Stimulated activated CD8-positive, alpha-beta memory T cell treated with anti-CD3 and anti-CD28 coated beads, Interleukin-15, amount 100 ng/mL, for 1 hour (primary cell): ENCODE measurements at regions not wholly inside any gene's neighbourhood (a gene's known extent, or its start where the extent isn't known, plus 50 kb on each side); places are given as distances from the start of the nearest gene placed in this dataset.
"Not testable (repeated sequence)": the region's sequence is repeated elsewhere in the genome, so short reads cannot be mapped to it uniquely, and the experiment has no call there.

ENCODE experiments used
- DNase-seq: peaks from one replicate; pipeline ENCODE4 v3.0.0-alpha.2; 2020; ENCODE audit warnings: low read depth

DNA sequence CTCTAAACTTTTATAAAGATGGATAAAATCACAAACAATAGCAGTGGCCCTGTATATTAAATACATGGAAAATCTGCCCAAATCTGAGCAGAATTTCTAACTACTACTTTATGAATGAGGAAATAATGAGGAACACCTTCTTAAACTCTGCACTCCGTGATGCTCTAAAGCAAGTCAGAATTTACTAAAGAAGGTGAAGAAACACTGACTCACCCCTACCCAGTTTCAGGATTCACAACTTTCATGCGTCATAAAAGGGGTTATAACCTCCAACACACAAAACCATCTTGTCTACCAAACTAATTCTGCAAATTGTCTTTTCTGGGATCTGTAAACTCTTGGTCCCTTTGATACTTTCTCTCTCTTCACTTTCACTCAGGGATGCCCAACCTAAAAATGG lies 561.1 kb upstream of the ACO1 start:
- no peak for DNase-seq

DNA sequence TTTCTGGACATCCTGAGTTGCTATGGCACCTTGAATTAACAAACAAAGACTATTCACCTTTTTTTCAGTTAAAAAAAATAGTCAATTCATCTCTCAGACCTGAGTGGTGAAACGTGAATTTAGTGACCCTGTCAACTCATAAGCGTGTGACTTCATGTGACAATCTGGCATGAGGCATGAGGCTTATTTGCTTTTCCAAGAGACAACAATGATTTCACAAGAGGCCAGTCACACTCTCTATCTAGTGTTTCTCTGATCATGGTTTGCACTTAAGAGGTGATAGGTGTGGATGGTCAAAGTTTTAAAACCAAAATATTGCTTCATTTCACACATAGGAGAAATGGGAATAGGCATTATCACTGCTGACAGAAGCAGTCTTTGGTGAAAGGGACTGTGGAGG lies 559.6 kb upstream of the ACO1 start:
- no peak for DNase-seq

DNA sequence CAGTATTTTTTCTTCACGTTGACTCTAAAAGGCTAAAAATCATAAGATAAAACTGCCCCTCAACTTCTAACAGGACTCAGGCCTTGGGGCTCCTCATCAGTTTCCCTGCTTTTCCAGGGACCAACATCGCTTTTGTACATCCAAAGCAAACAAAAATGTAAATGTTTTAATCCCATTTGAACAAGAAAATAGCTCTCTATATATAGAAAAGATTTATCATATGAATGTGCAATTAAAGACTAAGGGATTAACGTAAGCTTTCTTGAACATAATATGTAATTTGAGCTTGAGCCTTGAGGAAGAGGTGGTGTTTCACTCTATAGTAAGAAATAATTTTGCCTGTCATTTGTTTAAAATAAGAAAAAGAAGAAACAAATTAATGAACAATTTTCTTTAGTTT lies 547.2 kb upstream of the ACO1 start:
- DNase-seq, result no peak

DNA sequence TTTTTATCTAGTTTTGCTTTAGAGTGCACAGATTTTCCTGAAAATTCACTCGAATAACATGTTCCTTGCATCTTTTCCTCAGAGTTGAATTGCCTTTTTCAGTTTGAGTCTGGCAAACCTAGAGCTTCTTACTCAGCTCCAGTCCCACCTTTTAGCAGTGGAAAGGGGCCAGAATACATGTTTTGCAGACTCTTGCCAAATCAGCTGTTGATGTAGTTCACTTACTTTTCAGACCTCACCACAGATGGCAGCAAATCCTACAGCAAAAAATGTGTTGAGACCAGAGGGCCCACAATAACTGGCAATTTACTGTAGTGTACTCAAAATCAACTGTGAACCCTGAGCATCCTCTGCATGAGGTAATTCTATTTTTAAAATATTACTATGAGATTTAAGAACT lies 545.2 kb upstream of the ACO1 start:
- no peak for DNase-seq

DNA sequence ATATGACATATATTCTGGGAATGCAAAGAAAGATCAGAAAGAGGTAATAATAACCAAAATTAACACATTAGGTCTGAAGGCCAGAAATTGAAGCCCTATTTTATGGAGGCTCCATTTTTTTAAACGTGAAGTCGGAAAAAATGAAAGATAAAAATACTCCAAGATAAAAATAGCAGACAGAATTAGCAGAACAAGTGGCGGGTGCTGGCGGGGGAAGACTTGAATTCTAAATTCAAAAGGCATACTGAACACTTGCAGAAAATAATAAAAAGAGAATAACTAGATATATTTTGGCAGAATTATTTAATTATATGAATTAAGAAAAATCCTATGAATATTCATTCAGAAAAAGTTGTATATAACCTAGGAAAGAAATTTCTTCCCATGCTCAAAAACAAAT lies 543.7 kb upstream of the ACO1 start:
- no peak for DNase-seq

DNA sequence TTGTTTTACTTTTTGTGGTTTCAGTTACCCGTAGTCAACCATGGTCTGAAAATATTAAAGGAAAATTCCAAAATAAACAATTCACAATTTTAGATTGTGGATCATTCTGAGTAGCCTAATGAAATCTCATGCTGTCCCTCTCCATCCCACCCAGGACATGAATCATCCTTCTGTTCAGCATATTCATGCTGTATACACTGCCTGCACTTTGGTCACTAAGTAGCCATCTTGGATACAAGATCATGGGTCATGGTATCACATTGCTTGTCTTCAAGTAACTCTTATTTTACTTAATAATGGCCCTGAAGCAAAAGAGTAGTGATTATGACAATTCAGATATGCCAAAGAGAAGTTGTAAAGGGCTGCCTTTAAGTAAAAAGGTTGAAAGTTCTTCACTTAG lies 536.5 kb upstream of the ACO1 start:
- DNase-seq, result no peak

DNA sequence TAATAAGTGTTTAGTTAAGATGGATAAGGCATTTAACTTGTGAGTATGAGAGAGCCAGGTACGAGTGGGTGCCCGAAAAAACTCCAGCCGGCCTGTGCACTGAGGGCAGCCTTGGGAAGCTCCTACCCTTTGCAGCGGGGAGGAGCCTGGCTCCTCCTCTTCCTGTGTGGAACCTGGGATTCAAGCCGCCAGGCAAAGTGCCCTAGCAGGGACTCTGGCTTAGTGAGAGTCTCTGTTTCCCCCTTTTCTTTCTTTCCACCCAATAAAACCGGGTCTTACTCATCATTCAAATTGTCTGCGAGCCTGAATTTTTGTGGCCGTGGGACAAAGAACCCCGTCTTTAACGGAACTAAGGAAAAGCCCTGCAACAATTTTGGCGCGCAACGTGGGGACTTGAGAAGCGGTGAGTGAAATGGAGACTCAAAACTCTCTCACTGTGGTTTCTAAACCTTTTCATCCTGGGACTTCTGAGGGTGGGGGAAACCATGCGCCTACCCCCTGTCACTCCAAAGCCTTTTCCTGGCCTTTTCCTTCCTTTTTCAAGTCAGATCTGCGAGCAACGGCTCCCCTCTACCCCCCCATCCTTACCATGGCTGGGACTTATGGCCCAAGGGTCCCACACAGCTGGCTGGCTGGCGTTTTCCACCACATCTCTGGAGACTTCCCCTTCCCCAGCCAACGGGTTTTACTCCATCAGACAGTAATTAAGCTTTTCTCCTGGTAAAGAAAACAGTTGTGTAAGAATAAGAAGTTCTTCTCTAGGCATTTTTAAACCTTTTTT lies 535.7 kb upstream of the ACO1 start:
- no peak for DNase-seq

DNA sequence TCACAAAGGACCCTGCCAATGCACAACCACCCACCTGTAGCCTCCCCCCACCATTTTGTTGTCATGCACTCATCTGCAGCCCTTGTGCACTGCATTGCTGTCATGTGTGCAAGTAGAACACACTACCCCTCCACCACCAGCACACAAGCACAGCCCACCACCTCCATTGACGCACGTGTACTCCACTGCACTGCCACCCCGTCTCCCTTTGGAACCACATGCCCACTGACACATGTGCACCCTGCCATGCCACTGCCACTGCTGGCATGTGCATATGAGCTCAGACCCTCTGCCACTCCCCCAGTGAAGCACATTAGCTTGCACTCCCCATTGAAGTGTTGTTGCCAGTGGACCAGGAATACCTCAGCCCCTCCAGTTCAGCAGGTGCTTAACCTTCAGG lies 530.3 kb upstream of the ACO1 start:
- no peak for DNase-seq

DNA sequence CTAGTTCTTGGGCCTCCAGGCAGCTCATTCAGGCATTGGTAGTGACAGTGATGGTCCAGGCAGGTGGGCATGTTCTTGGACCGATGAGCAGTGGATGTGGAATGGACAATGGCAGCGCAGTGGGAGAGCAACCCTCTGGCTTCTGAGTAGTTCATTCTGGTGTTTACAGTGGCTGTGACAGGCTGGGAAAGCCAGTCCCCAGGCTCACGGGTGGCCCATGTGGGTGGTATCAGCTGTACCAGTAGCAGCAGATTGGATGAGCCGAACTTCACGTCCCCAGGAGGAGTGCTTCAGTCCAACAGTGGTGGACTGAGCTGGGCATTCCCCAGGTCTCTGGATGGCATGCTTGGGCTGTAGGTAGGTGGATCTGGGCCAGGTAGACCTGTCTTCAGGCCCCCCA lies 515.6 kb upstream of the ACO1 start:
- no peak for DNase-seq

DNA sequence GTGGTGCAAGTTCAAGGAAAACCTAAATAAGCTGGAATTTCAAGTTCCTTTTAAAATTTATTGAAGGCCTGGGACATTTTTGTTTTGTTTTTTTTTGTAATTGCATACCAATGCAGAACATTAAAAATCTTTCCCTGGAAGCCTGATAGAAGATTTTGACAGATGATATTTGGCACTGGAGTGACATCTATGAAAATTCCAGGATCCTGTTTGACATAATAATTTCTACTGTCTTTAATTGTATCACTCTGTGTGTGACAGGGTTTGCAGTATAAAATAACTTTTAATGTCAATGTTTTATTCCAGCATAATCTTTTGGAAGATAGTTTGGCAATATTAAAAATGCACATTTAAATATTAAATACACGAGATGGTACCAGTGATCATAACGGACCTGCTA lies 514.2 kb upstream of the ACO1 start:
- no peak for DNase-seq

DNA sequence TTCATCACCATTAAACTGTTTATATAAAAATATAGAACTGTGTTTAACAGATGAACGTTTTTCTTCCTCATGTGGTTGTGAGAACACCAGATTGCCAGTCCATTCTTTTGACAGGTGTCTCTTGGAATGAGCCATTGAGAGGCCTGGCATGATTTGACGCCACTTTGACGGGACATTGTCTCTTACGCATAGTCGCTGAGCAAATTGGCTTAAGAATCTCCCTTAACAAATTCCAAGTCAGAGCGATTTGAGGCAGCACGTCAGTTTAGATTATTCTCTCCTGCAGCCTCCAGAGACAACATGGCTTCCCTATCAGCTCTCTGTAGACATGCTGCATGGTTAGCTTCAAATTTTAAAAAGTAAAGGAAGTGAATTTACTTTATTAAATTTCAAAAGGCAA lies 510.7 kb upstream of the ACO1 start:
- DNase-seq, result no peak

DNA sequence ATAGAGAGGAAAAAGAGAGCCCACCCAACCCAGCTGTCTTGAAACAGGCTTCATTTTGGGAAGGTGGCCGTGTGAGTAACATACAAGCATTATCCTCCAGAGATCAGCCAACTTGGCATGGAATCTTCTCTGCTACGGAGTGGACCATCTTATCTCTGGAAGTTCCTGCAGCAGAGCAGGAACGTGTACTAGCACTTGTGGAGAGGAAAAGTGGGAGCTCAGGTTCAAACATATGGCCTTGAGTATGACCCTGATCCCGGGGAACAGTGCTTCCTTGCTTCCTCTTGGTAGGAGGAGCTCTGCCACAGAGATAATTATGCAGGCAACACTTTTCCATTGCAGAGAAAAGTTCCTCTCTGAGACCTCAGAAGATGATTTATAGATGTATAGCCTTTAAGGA lies 490.4 kb upstream of the ACO1 start:
- no peak for DNase-seq

DNA sequence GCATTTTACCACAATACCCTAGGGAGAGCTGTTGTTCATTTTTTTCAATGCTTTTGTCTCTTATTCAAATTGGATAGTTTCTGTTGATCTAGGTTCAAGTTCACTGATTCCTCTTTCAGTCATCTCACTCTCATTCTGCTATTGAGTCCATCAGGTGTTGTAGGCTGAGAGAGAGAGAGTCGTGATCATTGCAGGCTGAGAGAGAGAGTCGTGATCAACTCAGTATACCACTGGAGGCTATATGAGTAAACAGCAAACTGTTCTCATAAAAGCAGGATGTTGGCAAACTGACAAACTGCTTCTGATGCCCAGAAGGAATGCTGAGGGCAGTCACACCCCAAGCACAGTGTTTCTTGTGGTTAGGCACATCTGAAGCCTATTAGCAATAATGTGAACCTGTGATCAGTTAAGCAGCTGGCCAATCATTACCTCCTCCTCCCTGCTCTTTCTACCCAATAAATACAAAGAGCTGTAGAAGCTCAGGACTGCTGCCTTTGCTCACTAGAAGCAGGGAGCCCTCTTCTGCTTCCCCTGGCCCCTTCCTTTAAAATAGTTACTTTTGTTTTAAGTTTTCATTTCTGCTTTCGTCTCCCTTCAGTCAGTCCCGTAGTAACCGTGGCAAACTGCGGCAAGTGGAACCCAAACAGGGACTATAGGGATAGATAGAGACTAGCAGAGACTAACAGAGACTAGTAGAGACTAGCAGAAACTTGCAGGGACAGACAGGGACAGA lies 476.1 kb upstream of the ACO1 start:
- DNase-seq, result no peak

DNA sequence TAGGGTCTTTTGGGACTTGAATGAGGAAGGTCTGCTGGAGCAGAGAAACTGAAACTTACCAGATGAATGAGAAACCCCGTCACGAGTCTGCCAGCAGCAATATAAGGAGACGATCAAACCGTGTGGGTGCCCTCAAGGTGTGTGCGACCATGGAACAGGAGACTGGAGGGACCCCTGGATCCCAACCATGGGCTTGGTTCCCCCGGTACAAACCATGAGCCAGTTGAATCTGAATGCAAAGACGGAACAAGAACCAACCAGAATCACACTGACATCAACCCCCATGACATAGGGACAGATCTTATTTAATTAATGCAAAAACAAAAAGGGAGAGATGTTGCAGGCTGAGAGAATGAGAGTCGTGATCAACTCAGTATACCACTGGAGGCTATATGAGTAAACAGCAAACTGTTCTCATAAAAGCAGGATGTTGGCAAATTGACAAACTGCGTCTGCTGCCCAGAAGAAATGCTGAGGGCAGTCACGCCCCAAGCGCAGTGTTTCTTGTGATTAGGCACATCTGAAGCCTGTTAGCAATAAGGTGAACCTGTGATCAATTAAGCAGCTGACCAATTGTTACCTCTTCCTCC lies 475.5 kb upstream of the ACO1 start:
- no peak for DNase-seq

DNA sequence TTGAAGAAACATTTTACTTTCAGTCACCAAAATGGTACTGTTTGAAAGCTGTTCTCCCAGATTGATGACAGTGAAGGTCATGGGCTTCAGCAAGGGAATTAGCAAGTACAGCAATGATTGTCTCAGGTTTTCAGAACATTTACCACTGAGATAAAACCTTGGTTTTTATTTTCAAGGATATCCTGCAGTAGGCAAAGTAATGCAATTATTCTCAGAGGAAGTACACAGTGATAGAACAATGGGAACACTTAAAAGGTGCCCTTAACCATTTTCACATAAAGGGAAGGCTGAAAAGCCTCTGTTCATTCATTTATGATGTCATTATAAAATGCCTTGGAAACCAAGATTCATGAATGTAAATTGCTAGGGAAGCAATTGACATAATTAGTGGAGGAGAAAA lies 471.8 kb upstream of the ACO1 start:
- no peak for DNase-seq

DNA sequence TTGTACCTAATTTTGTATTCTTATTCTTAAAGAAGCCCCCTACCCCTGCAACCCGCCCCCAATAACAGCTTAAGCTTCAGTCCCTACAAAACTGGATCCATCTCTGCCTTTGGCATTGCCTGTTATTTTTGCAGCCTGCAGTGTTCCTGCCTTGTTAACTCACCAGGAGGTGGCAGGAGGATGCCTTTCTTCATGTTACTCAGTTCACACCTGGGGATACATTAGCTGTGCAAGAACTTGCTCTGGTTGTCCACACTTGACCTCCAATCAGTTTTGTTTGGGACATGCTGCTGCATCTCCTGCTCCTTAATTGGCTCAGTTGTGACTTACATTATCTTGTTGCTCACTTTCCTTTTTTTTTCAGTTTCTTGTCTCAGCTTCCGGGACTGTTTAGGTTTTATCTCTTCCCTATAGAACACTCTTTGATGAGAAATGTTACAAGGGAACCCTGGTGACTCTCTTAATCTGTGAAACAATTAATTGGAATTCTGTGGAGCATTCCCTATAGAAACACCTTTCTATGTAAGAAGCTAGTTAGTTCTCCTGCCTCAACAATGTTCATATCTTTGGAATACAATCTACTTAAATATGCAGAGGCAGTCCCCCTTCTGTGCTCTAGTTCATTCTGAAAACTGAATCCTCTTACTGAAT lies 467.7 kb upstream of the ACO1 start:
- no peak for DNase-seq

DNA sequence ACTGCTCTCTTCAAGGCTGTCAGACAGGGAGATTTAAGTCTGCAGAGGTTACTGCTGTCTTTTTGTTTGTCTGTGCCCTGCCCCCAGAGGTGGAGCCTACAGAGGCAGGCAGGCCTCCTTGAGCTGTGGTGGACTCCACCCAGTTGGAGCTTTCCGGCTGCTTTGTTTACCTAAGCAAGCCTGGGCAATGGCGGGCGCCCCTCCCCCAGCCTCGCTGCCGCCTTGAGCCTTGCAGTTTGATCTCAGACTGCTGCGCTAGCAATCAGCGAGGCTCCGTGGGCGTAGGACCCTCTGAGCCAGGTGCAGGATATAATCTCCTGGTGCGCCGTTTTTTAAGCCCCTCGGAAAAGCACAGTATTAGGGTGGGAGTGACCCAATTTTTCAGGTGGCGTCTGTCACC lies 446.7 kb upstream of the ACO1 start:
- DNase-seq, result not testable (repeated sequence)

DNA sequence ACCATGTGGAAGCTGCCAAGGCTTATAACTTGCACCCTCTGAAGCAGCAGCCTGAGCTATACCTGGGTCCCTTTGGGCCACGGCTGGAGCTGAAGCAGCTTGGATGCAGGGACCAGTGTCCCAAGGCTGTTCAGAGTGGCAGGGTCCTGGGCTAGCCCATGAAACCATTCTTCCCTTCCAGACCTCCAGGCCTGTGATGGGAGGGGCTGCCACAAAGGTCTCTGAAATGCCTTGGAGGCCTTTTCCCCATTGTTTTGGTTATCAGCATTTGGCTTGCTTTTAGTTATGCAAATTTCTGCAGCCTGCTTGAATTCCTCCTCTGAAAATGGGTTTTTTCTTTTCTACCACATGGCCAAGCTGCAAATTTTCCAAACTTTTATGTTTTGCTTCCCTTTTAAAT lies 433.7 kb upstream of the ACO1 start:
- no peak for DNase-seq

DNA sequence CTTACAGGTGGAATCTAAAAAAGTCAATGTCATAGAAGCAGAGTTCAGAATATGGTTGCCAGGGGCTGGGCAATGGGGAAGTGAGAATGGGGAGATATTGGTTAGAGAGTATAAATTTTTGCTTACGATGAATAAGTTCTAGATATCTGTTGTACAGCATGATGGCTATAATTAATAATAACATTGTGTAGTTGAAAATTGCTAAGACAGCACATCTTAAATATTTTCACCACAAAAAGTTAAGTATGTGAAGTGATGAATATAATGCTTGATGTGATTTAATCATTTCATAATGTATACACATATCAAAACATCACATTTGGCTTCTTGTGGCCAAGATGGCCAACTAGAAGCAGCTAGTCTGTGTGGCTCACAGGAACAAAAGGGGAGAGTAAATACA lies 425.9 kb upstream of the ACO1 start:
- no peak for DNase-seq

DNA sequence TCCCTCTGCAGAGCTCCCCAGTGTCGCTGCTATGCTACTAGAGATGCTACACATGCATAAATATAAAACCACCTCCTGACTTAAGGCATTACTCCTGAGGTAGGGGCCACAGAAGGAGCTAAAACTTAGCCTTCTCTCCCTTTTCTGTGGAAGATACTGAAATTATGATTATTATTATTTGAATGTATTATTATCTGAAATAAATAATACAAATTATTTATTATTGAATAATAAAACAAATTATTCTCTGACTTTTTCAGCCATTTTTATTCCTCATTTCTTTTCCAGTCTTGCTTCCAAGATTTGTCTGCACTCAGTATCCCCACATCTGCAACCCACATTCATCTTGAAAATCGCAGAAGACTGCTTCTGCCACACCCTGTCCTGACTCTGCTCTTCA lies 414.9 kb upstream of the ACO1 start:
- no peak for DNase-seq

DNA sequence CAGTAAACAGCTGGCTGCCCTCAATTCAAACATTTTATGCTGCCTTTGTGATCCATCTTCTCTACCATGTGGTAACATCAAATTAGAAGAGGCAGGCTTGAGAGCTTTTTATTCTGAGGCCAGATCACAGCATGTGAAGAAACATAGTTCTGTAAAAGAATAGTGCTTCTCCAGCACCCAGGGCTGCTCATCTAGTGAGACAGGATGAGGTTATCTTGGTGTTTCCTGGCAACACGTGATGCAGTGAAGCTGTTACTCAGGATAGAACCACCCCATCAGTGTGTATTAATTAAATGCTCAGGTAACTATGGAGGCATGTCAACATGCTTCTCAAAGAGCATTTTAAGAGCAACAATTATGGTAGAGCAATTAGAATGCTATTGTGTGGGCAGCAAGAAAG lies 400.5 kb upstream of the ACO1 start:
- DNase-seq, result no peak

DNA sequence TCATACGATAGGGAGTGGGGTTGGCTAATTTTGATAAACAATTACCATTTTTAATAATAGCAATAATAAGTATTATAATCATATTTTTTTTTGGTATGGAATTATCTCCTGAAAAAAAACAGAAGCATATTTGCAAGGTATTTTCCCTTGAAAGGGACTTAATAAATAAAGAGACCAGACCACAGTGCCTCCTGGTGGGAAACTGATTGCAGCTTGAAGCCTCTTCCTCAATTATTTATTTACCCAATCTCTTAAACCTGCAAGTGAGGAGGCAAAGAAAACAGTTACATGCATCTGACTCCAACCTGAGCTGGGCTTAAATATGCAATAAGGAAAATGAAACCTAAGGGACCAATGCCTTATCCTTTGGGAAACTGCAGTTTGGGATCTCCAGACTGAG lies 388.1 kb upstream of the ACO1 start:
- DNase-seq, result no peak

DNA sequence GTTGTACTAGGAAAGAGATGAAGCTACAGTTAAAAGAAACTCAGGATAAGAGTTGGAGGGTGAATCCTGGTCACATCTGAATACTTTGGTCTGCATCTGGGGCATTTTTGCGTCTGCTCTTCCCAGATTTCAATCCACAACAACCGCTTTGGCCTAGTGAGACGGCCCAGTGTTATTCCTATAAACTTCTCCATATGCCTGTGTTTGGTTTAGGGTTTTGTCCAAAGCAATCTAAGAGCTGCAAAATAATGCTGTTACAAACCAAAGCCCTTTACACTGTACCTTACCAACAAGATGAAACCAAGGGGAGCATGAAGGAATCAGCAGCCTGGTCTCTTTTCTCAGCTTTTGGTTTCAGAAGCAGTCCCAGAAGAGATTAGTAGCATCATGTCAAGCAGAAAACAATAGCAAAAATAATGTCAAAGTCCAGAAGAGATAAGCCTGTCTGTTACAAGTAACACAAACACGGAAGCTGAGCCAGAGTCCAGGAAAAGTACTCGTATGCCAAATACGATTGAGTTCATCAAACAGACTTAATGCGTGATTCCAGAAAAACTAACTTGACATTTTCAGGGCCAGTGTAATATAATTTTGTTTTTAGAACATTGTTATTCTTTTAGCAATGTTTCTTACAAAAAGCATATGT lies 379.9 kb upstream of the ACO1 start:
- DNase-seq, result no peak
